IMR-90 (cell line): ENCODE measurements at regions not wholly inside any gene's neighbourhood (a gene's known extent, or its start where the extent isn't known, plus 50 kb on each side); places are given as distances from the start of the nearest gene placed in this dataset.

Source experiments
- POLR2A ChIP-seq: IDR thresholded peaks from 2 replicates; pipeline ENCODE4 v1.6.1; 2012; ENCODE audit warnings: mild to moderate bottlenecking, low read depth, low read length
- RAD21 ChIP-seq: IDR thresholded peaks from 2 replicates; pipeline ENCODE4 v1.6.1; 2012; ENCODE audit warnings: low read length, improper control_type of control experiment
- TF ChIP-seq, protein P1 (sequence below): conservative IDR thresholded peaks from 2 replicates; pipeline ENCODE4 v1.5.1; 2012; ENCODE audit warnings: mild to moderate bottlenecking, low read depth, low read length, improper control_type of control experiment
- TF ChIP-seq, protein P2 (sequence below): fragments of 150-350 bp; IDR thresholded peaks from 2 replicates; pipeline ENCODE4 v1.6.1; 2017; ENCODE audit warnings: mild to moderate bottlenecking, antibody characterized with exemption, low read length, low read depth

DNA sequence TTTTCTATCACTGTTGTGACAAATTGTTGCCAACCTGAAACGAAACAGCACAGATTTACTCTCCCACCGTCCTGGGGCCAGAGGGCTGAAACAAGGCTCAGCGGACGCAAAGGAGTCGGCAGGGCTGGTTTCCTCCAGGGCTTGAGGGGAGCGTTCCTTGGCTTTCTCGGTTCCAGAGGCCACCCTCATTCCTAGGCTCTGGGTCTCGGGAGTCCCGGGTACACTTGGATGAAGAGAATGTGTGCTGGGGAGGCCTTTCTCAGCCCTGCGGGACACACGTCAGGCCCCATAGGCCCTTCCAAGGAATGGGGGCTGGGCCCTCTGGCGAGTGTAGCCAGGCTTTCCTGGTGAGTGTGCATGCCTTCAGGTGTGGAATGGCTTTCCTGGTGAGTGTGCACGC is 287.3 kb upstream of the HS6ST1 start:
- TF ChIP-seq, protein P1, sequence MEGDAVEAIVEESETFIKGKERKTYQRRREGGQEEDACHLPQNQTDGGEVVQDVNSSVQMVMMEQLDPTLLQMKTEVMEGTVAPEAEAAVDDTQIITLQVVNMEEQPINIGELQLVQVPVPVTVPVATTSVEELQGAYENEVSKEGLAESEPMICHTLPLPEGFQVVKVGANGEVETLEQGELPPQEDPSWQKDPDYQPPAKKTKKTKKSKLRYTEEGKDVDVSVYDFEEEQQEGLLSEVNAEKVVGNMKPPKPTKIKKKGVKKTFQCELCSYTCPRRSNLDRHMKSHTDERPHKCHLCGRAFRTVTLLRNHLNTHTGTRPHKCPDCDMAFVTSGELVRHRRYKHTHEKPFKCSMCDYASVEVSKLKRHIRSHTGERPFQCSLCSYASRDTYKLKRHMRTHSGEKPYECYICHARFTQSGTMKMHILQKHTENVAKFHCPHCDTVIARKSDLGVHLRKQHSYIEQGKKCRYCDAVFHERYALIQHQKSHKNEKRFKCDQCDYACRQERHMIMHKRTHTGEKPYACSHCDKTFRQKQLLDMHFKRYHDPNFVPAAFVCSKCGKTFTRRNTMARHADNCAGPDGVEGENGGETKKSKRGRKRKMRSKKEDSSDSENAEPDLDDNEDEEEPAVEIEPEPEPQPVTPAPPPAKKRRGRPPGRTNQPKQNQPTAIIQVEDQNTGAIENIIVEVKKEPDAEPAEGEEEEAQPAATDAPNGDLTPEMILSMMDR: no peak
- TF ChIP-seq RAD21 (no peak), POLR2A (no peak)
- TF ChIP-seq, protein P2, sequence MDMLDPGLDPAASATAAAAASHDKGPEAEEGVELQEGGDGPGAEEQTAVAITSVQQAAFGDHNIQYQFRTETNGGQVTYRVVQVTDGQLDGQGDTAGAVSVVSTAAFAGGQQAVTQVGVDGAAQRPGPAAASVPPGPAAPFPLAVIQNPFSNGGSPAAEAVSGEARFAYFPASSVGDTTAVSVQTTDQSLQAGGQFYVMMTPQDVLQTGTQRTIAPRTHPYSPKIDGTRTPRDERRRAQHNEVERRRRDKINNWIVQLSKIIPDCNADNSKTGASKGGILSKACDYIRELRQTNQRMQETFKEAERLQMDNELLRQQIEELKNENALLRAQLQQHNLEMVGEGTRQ: no peak
